ENCODE measurements at regions not wholly inside any gene's neighbourhood (a gene's known extent, or its start where the extent isn't known, plus 50 kb on each side); places are given as distances from the start of the nearest gene placed in this dataset.
A peak's percentile ranks its signal among the peaks of the same experiment; 100 is the strongest.

GRCh38 chr18:22563164-22563583, 145.5 kb upstream of the CTAGE1 start:
- TF ChIP-seq POLR2AphosphoS5 (IDR thresholded peaks at IDR 0.05) (peak in 1 of 2 donors; percentile 48), CTCF (IDR thresholded peaks at IDR 0.05) (peak; percentile 74), POLR2A (IDR thresholded peaks at IDR 0.05; ENCODE audit: low read depth) (no peak)
